IPS-NIHi11 (cell line): ENCODE measurements at regions not wholly inside any gene's neighbourhood (a gene's known extent, or its start where the extent isn't known, plus 50 kb on each side); places are given as distances from the start of the nearest gene placed in this dataset.
"Not testable (repeated sequence)": the region's sequence is repeated elsewhere in the genome, so short reads cannot be mapped to it uniquely, and the experiment has no call there.

Experiments used
- DNase-seq: peaks from one replicate; pipeline ENCODE4 v3.0.0; 2012; ENCODE audit warnings: mixed read lengths, low spot score

DNA sequence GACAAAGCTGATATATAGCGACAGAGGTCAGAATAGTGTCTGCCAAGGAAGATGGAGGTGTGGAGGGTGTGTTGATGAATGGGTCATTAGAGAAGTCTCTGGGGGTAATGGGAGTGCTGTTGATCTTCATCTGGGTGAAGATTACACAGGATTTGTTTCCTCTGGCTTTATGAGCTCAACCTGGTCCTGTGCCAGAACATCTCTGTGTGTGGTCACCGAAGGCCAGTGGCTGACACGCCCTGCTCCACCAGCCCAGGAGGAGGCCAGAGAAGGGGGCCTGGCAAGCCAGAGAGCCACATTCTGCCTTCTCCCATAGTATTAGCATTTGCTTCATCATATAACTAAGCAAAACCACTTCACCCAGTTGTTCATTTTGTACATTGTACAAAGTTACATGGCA lies 121.1 kb downstream of the ZNF621 start:
- no peak for DNase-seq

GRCh38 chr3:40649346-40649745 lies 124.6 kb downstream of the ZNF621 start:
- no peak for DNase-seq

DNA sequence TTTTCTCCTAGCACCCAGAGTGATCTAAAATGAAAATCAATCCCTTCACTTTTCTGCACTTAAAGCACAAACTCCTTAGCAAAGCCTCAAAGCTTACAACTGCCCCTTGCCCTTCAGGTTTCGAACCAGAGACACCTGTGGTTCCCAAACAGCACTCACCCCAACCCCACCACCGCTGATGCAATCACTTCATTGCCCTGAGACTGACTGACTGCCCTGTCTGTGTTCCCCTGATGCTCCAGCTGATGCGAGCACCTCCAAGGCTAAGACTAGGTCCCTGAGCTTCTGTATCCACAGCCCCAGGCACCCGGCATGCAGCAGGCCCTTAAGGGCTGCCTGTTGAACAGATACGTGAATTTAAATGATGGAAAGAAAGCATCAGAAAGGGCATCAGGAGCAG lies 127.3 kb downstream of the ZNF621 start:
- DNase-seq = no peak

GRCh38 chr3:40653001-40653400 lies 128.2 kb downstream of the ZNF621 start:
- no peak for DNase-seq

- no peak for DNase-seq
These were observed 129.1 kb downstream of the ZNF621 start for GRCh38 chr3:40653878-40654277.

GRCh38 chr3:40655551-40655950 lies 130.8 kb downstream of the ZNF621 start:
- DNase-seq = no peak

DNA sequence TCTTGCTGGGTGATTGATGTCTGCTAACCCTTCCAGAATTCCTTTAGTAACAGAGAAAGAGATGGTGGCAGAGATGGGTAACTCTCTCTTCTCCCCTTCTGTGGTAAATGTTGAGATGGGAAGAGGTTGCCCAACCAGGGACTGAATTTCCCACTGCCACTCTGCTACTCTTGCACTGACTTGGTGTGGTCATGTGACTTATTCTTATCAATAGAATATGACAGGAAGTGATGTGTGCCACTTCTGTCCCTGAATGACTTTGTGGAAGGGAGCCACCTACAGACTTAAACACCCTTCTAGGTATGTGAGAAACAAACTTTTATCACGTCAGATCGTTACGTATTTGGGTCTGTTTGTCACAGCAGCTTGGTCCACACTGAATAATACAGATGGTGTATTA lies 132.9 kb downstream of the ZNF621 start:
- DNase-seq = no peak

DNA sequence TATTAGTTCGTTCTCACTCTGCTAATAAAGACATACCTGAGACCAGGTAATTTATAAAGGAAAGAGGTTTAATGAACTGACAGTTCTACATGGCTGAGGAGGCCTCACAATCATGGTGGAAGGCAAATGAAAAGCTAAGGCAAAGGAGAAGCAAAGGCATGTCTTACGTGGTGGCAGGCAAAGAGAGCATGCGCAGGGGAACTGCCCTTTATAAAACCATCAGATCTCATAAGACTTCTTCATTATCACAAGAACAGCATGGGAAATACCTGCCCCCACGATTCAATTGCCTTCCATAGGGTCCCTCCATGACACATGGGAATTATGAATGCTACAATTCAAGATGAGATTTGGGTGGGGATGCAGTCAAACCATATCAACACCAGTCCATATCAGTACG lies 133.5 kb downstream of the ZNF621 start:
- no peak for DNase-seq

GRCh38 chr3:40660554-40660953 lies 135.8 kb downstream of the ZNF621 start:
- no peak for DNase-seq

- no peak for DNase-seq
These were observed 136.5 kb downstream of the ZNF621 start for GRCh38 chr3:40661284-40661683.

DNA sequence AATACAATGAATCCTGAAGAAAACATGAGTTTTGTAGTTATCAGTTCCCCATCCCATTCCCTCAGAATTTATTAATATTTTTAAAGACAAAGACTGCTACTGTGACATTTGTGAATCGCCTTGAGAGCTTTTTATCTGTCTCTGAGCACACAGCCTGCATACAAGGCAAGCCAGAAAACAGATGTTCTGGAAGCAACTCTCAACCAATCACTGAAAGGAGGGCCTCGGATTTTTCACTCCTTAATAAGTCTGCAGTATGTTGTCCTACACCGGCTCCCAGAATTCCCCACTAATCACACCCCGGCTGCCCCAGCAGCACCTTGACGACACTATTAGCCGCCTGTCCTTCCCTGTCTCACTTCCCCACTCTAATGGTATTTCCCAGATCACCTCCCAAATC lies 138.5 kb downstream of the ZNF621 start:
- DNase-seq = no peak

DNA sequence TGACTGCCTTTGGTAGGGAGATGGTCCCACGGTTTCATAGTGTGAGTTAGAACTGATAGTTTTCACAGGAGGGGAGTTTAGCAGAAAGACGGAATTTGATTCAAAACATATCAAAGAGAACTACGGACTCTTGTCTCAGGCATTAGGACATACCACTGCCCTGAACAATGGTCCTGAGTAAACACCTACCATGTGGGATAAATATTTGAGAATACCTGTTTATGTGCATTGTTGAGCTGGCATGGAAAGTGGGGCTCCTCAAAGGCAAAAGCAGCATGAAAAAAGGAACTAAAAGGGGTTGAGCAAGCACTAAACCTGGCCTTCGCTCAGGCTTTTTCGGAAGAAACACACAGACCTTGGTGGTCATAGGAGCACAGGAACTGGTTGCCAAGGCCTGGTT lies 144.4 kb downstream of the ZNF621 start:
- no peak for DNase-seq

DNA sequence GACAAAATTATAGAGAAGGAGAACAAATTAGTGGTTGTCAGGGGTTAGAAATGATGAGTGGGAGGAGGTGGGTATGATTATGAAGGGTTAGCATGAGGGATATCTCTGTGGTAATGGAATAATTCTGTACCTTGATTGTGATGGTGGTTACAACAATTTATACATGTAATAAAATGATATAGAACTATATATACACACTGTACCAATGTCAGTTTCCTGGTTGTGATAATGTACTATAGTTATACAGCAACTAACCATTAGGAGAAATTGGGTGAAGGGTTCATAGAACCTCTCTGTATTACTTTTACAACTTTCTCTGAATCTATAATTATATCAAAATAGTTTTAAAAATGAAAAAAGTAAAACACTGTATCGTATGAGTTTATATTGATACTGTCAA lies 148.1 kb downstream of the ZNF621 start:
- no peak for DNase-seq

- DNase-seq = no peak
These were observed 152.6 kb downstream of the ZNF621 start for GRCh38 chr3:40677321-40677720.

GRCh38 chr3:40677749-40678148 lies 153.0 kb downstream of the ZNF621 start:
- DNase-seq = no peak

DNA sequence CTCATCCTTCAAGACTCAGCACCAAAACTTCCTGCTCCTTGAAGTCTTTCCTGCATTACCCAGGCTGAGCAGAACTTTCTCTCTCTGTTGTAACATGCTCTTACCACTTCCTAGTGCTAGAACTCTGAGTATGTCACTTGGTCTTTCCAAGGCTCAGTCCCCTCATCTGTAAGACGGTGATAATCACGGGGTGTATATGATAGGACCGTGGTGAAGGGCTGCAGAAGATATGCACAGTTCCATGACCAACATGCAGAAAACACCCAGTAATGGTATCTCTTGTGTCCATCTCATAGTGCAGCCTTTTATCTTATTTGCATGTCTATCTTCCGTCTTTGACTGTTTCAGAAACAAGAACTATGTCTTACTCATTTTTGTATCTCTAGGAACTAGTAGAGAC lies 154.5 kb downstream of the ZNF621 start:
- no peak for DNase-seq

DNA sequence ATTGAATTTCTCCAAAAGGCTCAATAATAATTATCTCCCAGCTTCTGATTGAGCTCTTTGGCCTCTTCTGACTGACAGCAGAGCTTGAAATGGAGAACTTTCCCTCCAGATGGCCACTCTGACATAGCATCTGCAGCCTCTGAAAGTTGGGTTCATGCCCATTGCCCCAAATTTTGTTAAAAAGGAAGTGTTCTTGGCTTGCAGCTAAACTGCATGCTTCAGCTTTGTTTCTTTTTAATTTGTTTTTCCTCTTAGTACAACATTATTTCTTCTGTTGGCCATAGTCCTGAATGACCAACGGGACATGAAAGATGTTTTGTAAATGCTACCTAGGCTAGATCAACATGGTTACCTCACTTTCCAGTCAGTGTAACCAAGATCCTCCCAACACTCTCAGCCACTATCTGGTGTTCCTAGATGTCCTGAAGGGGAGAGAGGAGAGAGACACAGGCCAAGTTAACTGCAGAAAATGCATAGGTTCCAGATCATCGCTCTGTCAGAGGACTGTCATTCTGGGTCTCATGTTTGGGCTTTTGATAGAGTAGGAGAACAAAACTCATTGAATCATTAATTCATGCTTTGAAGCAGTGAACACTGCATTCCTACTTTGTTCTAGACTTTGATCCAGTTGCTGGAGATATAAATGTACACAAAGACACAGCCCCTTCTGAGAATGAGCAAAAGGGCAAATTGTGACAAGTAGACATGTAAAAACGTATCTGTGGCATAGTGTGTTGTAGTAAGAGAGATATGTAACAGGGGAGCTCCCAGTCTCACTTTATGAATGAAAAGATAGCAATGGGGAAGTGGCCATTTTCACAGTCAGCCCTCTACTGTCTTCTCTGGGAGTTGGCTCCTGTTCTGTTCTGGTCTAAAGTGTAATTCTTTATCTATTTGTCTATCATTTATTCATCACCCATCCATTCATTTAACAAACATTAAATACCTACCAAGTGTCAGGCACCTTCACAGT lies 156.2 kb downstream of the ZNF621 start:
- no peak for DNase-seq

- no peak for DNase-seq
These were observed 156.9 kb downstream of the ZNF621 start for GRCh38 chr3:40681658-40682055.

GRCh38 chr3:40689837-40690236 lies 165.1 kb downstream of the ZNF621 start:
- no peak for DNase-seq

- DNase-seq = no peak
These were observed 166.1 kb downstream of the ZNF621 start for GRCh38 chr3:40690749-40691451.

DNA sequence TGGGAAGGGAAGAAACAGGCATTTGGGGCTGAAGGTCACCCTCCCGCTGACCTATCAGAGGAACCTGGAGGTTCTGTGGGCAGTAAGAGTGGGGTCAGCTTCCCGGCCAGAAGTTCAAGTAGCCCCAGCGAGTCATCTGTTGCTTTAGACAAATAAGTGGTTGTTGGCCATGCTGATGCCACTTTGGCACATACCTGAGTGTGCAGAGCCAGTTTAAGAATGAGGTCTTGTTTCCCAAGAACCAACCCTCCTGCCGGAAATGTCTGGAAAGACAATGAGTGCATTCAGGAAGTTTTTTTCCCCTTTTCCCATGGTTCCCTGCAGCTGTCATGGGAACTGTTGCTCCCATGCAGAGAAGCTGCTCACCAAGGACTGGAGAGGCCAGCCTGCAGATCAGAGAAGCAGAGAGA lies 166.7 kb downstream of the ZNF621 start:
- no peak for DNase-seq

GRCh38 chr3:40695848-40696247 lies 171.1 kb downstream of the ZNF621 start:
- DNase-seq = no peak

GRCh38 chr3:40698611-40699010 lies 173.9 kb downstream of the ZNF621 start:
- DNase-seq = not testable (repeated sequence)
